H9 (cell line): ENCODE measurements at regions not wholly inside any gene's neighbourhood (a gene's known extent, or its start where the extent isn't known, plus 50 kb on each side); places are given as distances from the start of the nearest gene placed in this dataset.

ENCODE experiments used
- DNase-seq: peaks from one replicate; pipeline ENCODE4 v3.0.0-alpha.2; 2017
- H2AFZ ChIP-seq: one replicate; pipeline ENCODE4 v1.6.1; 2013; ENCODE audit warnings: mild to moderate bottlenecking, low read length, control low read depth, moderate library complexity
- H2AK5ac ChIP-seq: 2 replicates; pipeline ENCODE4 v1.6.1; 2013; ENCODE audit warnings: low read length, control low read depth, mixed read lengths; ENCODE audit not compliant: insufficient read length
- H2BK120ac ChIP-seq: one replicate; pipeline ENCODE4 v1.6.1; 2013; ENCODE audit warnings: low read depth, mild to moderate bottlenecking, low read length, control low read depth, inconsistent platforms; ENCODE audit not compliant: poor library complexity, severe bottlenecking
- H2BK12ac ChIP-seq: 2 replicates; pipeline ENCODE4 v1.6.1; 2013; ENCODE audit warnings: low read length, control low read depth, mixed read lengths, low read depth; ENCODE audit not compliant: insufficient read length
- H2BK15ac ChIP-seq: 2 replicates; pipeline ENCODE4 v1.6.1; 2013; ENCODE audit warnings: low read depth, low read length, control low read depth
- H2BK20ac ChIP-seq: one replicate; pipeline ENCODE4 v1.6.1; 2013; ENCODE audit warnings: low read depth, mild to moderate bottlenecking, low read length, control low read depth, inconsistent platforms; ENCODE audit not compliant: poor library complexity, severe bottlenecking
- H2BK5ac ChIP-seq: 2 replicates; pipeline ENCODE4 v1.6.1; 2013; ENCODE audit warnings: low read length, control low read depth, mixed read lengths; ENCODE audit not compliant: insufficient read length
- H3K14ac ChIP-seq: 2 replicates; pipeline ENCODE4 v1.6.1; 2013; ENCODE audit warnings: low read length, control low read depth; ENCODE audit not compliant: insufficient read depth
- H3K18ac ChIP-seq: 2 replicates; pipeline ENCODE4 v1.6.1; 2013; ENCODE audit warnings: low read depth, mild to moderate bottlenecking, mixed read lengths, low read length, control low read depth; ENCODE audit not compliant: insufficient read length
- H3K23ac ChIP-seq: 2 replicates; pipeline ENCODE4 v1.6.1; 2013; ENCODE audit warnings: low read length, control low read depth, mixed read lengths, low read depth; ENCODE audit not compliant: insufficient read length
- H3K23me2 ChIP-seq: 2 replicates; pipeline ENCODE4 v1.6.1; 2013; ENCODE audit warnings: low read depth, mild to moderate bottlenecking, mixed read lengths, low read length, control low read depth; ENCODE audit not compliant: insufficient read length, poor library complexity, severe bottlenecking
- H3K27ac ChIP-seq: 2 replicates; pipeline ENCODE4 v1.5.1; 2013; ENCODE audit warnings: low read length, control low read depth, mixed read lengths, low read depth; ENCODE audit not compliant: insufficient read length
- H3K27me3 ChIP-seq: 2 replicates; pipeline ENCODE4 v1.6.1; 2013; ENCODE audit warnings: low read length, control low read depth, inconsistent platforms; ENCODE audit not compliant: insufficient read depth
- H3K4ac ChIP-seq: 2 replicates; pipeline ENCODE4 v1.6.1; 2013; ENCODE audit warnings: low read depth, mild to moderate bottlenecking, control low read depth, inconsistent platforms, low read length, moderate library complexity
- H3K4me1 ChIP-seq: 2 replicates; pipeline ENCODE4 v1.6.1; 2013; ENCODE audit warnings: low read length, control low read depth, inconsistent platforms; ENCODE audit not compliant: insufficient read depth
- H3K4me2 ChIP-seq: 2 replicates; pipeline ENCODE4 v1.6.1; 2013; ENCODE audit warnings: low read length, control low read depth, mixed read lengths; ENCODE audit not compliant: insufficient read length, insufficient read depth
- H3K56ac ChIP-seq: 2 replicates; pipeline ENCODE4 v1.6.1; 2013; ENCODE audit warnings: low read depth, mild to moderate bottlenecking, mixed read lengths, low read length, control low read depth; ENCODE audit not compliant: insufficient read length
- H3K79me1 ChIP-seq: 2 replicates; pipeline ENCODE4 v1.6.1; 2013; ENCODE audit warnings: low read depth, mild to moderate bottlenecking, moderate library complexity, low read length, control low read depth, inconsistent platforms; ENCODE audit not compliant: insufficient read depth, poor library complexity, severe bottlenecking
- H3K79me2 ChIP-seq: 2 replicates; pipeline ENCODE4 v1.6.1; 2013; ENCODE audit warnings: low read length, control low read depth, inconsistent platforms; ENCODE audit not compliant: insufficient read depth
- H3K9ac ChIP-seq: 2 replicates; pipeline ENCODE4 v1.6.1; 2013; ENCODE audit warnings: low read length, control low read depth, mixed read lengths; ENCODE audit not compliant: insufficient read length; ENCODE audit errors: extremely low read depth
- H3K9me3 ChIP-seq: one replicate; pipeline ENCODE4 v1.6.1; 2013; ENCODE audit warnings: low read depth, low read length, inconsistent platforms; ENCODE audit not compliant: control insufficient read depth
- H3T11ph ChIP-seq: one replicate; pipeline ENCODE4 v1.6.1; 2013; ENCODE audit warnings: mild to moderate bottlenecking, low read length, control low read depth, inconsistent platforms
- H4K20me1 ChIP-seq: one replicate; pipeline ENCODE4 v1.6.1; 2013; ENCODE audit not compliant: control insufficient read depth, insufficient read length, insufficient read depth
- H4K5ac ChIP-seq: 2 replicates; pipeline ENCODE4 v1.6.1; 2013; ENCODE audit warnings: low read depth, mild to moderate bottlenecking, mixed read lengths, low read length, control low read depth; ENCODE audit not compliant: insufficient read length
- H4K8ac ChIP-seq: replicated peaks from 2 replicates; pipeline ENCODE4 v1.6.1; 2013; ENCODE audit warnings: low read length, control low read depth, mixed read lengths, low read depth; ENCODE audit not compliant: insufficient read length
- H4K91ac ChIP-seq: 2 replicates; pipeline ENCODE4 v1.6.1; 2013; ENCODE audit warnings: low read depth, mild to moderate bottlenecking, moderate library complexity, mixed read lengths, low read length, control low read depth; ENCODE audit not compliant: insufficient read length
- H3K27ac Mint-ChIP-seq, 3 experiments: 2 replicates in 2 of 3; 3 replicates in 1 of 3; pipeline ENCODE4 v1.8.0; 2020 to 2021; ENCODE audit warnings: mixed read lengths in 3 of 3, mild to moderate bottlenecking in 1 of 3, moderate library complexity in 1 of 3
- H3K27me3 Mint-ChIP-seq: 2 replicates; pipeline ENCODE4 v1.8.0; 2021; ENCODE audit warnings: low read depth, mild to moderate bottlenecking, moderate library complexity, mixed read lengths
- H3K36me3 Mint-ChIP-seq, 3 experiments: 2 replicates in 2 of 3; 3 replicates in 1 of 3; pipeline ENCODE4 v1.8.0; 2020 to 2021; ENCODE audit warnings: low read depth in 3 of 3, mixed read lengths in 3 of 3; ENCODE audit not compliant: insufficient read depth in 1 of 3
- H3K4me1 Mint-ChIP-seq, 2 experiments: 2 replicates each; pipeline ENCODE4 v1.8.0; 2020; ENCODE audit warnings: mixed read lengths in 2 of 2
- H3K4me3 Mint-ChIP-seq, 2 experiments: 2 replicates in 1 of 2; 3 replicates in 1 of 2; pipeline ENCODE4 v1.8.0; 2020 to 2021; ENCODE audit warnings: mild to moderate bottlenecking in 2 of 2, mixed read lengths in 2 of 2, moderate library complexity in 1 of 2
- H3K9me3 Mint-ChIP-seq, 2 experiments: 2 replicates in 1 of 2; 3 replicates in 1 of 2; pipeline ENCODE4 v1.8.0; 2020; ENCODE audit warnings: mild to moderate bottlenecking in 2 of 2, mixed read lengths in 2 of 2, moderate library complexity in 1 of 2
- CTCF ChIP-seq: fragments of 200-600 bp; sonication (generic); conservative IDR thresholded peaks from 3 replicates; pipeline ENCODE4 v1.8.0; 2021; ENCODE audit warnings: antibody characterized with exemption, mild to moderate bottlenecking
- WGBS: extraction: QIAGEN DNeasy Blood & Tissue Kit; methylation state at CpG from one replicate; pipeline ENCODE4 v1.1.7; 2013; ENCODE audit warnings: missing lambda C conversion rate, low lambda C conversion rate, mixed read lengths; ENCODE audit not compliant: insufficient read length; ENCODE audit errors: extremely low coverage; 5-methylcytosine and 5-hydroxymethylcytosine counted together

GRCh38 chr14:106788534-106788933, 1262.2 kb downstream of the TMEM121 start:
- Histone ChIP-seq H3K4ac (no peak overlapping the region), H3K56ac (no peak overlapping the region), H3K18ac (no peak overlapping the region), H2BK15ac (no peak overlapping the region), H2AFZ (no peak overlapping the region), H3K27ac (no peak overlapping the region), H2AK5ac (no peak overlapping the region), H3K79me1 (no peaks in the 10 kb centered on the region), H3K4me1 (no peaks in the 10 kb centered on the region), H3K23me2 (no peaks in the 10 kb centered on the region), H3K79me2 (no peaks in the 10 kb centered on the region), H3K23ac (no peak overlapping the region), H2BK12ac (no peak overlapping the region), H4K20me1 (no peaks in the 10 kb centered on the region), H3K27me3 (no peaks in the 10 kb centered on the region), H3K14ac (no peak overlapping the region), H4K91ac (no peak overlapping the region), H4K5ac (no peak overlapping the region), H3K9ac (no peak overlapping the region), H2BK120ac (no peak overlapping the region), H3K4me2 (no peak overlapping the region), H3K9me3 (peaks cover 91% of the 10 kb centered on the region), H2BK20ac (no peak overlapping the region), H4K8ac (no peak overlapping the region), H2BK5ac (no peak overlapping the region), H3T11ph (no peak overlapping the region)
- Mint-ChIP-seq H3K27ac (no peak overlapping the region), H3K36me3 (peaks cover 7 to 11% (median 9%) of the 10 kb centered on the region in 3 experiments; a peak in 6 of 7 replicates), H3K9me3 (peaks cover 90 to 94% of the 10 kb centered on the region in 2 experiments), H3K4me1 (no peaks in the 10 kb centered on the region), H3K4me3 (no peak overlapping the region), H3K27me3 (no peaks in the 10 kb centered on the region)
- no CpG with 5 or more reads among the region's 6 CpGs for WGBS
- DNase-seq: no peak
- no peak for TF ChIP-seq CTCF
